ENCODE measurements at regions not wholly inside any gene's neighbourhood (a gene's known extent, or its start where the extent isn't known, plus 50 kb on each side); places are given as distances from the start of the nearest gene placed in this dataset.

DNA sequence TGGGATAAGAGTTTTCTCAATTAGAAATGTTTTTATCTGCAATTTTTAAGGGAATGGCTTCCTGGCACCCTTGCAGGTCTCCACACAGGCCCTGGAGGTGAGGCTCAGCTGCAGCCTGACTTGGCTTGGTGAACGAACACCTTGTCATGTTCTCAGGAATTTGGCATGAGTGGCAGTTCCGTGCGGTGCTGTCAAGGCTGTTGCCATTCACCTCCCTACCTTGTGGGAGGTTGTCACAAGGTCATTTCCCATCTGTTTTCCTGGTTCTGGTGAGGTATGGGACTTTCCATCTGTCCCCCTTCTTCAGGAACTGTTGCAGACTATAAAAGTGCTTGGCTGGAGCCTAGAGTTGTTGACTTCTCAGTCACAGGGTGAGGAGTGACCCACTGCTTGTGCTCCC, 82.9 kb downstream of the ELOVL4 start:
- H3K9me3 Mint-ChIP-seq = no peaks in the 10 kb centered on the region
- POLR2A ChIA-PET = no interaction called here
- TF ChIP-seq, protein P1, sequence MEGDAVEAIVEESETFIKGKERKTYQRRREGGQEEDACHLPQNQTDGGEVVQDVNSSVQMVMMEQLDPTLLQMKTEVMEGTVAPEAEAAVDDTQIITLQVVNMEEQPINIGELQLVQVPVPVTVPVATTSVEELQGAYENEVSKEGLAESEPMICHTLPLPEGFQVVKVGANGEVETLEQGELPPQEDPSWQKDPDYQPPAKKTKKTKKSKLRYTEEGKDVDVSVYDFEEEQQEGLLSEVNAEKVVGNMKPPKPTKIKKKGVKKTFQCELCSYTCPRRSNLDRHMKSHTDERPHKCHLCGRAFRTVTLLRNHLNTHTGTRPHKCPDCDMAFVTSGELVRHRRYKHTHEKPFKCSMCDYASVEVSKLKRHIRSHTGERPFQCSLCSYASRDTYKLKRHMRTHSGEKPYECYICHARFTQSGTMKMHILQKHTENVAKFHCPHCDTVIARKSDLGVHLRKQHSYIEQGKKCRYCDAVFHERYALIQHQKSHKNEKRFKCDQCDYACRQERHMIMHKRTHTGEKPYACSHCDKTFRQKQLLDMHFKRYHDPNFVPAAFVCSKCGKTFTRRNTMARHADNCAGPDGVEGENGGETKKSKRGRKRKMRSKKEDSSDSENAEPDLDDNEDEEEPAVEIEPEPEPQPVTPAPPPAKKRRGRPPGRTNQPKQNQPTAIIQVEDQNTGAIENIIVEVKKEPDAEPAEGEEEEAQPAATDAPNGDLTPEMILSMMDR (IDR thresholded peaks at IDR 0.05) = no peak
- CTCF ChIA-PET = interaction anchor here (1.1 kb wide), 1 partner anchor 86 kb away, joined by 3 read pairs; no protein-coding TSS in a partner anchor
- H3K4me3 Mint-ChIP-seq = no peak overlapping the region
- peaks cover 2% of the 10 kb centered on the region for H3K4me1 Mint-ChIP-seq
- no peak overlapping the region for H3K27ac Mint-ChIP-seq
- H3K27me3 Mint-ChIP-seq = no peaks in the 10 kb centered on the region
- intact Hi-C loops (cut with micrococcal nuclease) = loop anchor here (10.0 kb wide), 1 partner anchor 630 kb away; the partner anchor contains the start of gene HMGN3
- DNase-seq = no peak
- no peak for ATAC-seq (ENCODE audit: low read depth)
- no peaks in the 10 kb centered on the region for H3K36me3 Mint-ChIP-seq (ENCODE audit: low read depth)

DNA sequence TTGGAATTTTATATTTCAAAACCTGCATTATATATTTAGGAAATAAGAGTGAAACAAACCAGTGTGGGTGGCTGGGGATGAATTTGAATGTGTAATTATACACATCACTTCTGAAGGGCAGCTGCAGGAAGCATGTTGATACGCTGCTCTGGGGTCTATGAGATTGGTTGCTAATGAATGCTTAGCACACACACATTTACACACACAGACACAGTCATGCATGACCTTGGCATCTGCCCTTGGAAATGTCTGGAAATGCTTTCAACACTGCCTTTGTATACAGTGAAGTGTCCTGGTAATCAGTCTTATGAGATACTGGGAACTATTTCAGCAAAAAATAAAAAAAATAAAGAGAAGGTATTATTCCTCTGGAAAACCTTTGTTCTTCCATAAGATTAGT, 83.4 kb downstream of the ELOVL4 start:
- ChIA-PET POLR2A (no interaction called here), CTCF (no interaction called here)
- Mint-ChIP-seq H3K4me1 (peaks cover 2% of the 10 kb centered on the region), H3K9me3 (no peaks in the 10 kb centered on the region), H3K27ac (no peak overlapping the region), H3K27me3 (no peaks in the 10 kb centered on the region), H3K36me3 (ENCODE audit: low read depth) (no peaks in the 10 kb centered on the region), H3K4me3 (no peak overlapping the region)
- no peak for ATAC-seq (ENCODE audit: low read depth)
- no peak for DNase-seq
- TF ChIP-seq, protein P1 (IDR thresholded peaks at IDR 0.05) = no peak
- intact Hi-C loops (cut with micrococcal nuclease) = loop anchor here (10.0 kb wide), 1 partner anchor 629 kb away; the partner anchor contains the start of gene HMGN3

DNA sequence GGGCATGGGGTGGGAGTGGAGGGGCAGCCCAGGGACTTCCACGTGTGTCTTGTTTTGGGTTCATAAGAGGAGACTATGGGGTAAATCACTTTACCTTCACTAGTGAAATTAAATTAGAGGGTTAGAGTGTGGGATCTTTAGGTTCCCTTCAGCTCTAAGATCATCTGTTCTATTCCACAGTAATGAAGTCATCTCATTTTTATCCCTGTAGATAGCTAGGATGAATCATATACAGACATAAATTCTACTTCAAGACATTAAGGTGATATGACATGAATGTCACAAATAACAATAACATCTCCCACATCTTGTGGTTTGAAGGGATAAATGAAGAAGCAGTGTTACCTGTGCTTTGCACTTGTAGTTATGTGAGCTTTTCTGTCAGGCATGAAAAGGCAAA, 83.8 kb downstream of the ELOVL4 start:
- Mint-ChIP-seq H3K36me3 (ENCODE audit: low read depth) (no peaks in the 10 kb centered on the region), H3K4me3 (no peak overlapping the region), H3K27me3 (no peaks in the 10 kb centered on the region), H3K4me1 (peaks cover 2% of the 10 kb centered on the region), H3K27ac (no peak overlapping the region), H3K9me3 (no peaks in the 10 kb centered on the region)
- POLR2A ChIA-PET = no interaction called here
- intact Hi-C loops (cut with micrococcal nuclease) = loop anchor here (10.0 kb wide), 1 partner anchor 629 kb away; the partner anchor contains the start of gene HMGN3
- ATAC-seq (ENCODE audit: low read depth) (no peak), DNase-seq (no peak)
- TF ChIP-seq, protein P1 (IDR thresholded peaks at IDR 0.05) = no peak
- CTCF ChIA-PET = no interaction called here

DNA sequence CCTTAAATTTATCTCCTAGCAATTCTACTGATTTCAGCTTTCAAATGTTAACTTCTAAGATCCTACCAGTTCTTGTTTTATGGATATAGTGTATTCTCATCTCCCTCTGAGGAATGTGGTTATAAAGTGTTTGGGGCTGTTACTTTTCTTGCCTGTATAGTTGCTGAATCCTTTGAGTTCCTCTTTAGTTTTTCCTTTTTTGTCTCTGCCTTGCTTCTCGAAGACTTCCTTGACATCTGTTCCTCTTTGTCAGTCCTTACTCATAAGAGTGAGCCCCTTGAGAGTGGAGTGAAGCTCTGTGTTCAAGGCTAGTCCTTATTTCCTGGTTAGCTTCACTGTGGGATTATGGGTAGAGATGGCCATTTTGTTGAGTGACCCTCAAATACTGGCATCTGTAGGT, 84.6 kb downstream of the ELOVL4 start:
- no peaks in the 10 kb centered on the region for H3K27me3 Mint-ChIP-seq
- ChIA-PET POLR2A (no interaction called here), CTCF (no interaction called here)
- H3K9me3 Mint-ChIP-seq = no peaks in the 10 kb centered on the region
- H3K4me1 Mint-ChIP-seq = no peaks in the 10 kb centered on the region
- no peak overlapping the region for H3K27ac Mint-ChIP-seq
- TF ChIP-seq, protein P1 (IDR thresholded peaks at IDR 0.05) = no peak
- ATAC-seq (ENCODE audit: low read depth) = no peak
- no peaks in the 10 kb centered on the region for H3K36me3 Mint-ChIP-seq (ENCODE audit: low read depth)
- DNase-seq = no peak
- H3K4me3 Mint-ChIP-seq = no peak overlapping the region
- intact Hi-C loops (cut with micrococcal nuclease) = loop anchor here (10.0 kb wide), 1 partner anchor 628 kb away; the partner anchor contains the start of gene HMGN3

DNA sequence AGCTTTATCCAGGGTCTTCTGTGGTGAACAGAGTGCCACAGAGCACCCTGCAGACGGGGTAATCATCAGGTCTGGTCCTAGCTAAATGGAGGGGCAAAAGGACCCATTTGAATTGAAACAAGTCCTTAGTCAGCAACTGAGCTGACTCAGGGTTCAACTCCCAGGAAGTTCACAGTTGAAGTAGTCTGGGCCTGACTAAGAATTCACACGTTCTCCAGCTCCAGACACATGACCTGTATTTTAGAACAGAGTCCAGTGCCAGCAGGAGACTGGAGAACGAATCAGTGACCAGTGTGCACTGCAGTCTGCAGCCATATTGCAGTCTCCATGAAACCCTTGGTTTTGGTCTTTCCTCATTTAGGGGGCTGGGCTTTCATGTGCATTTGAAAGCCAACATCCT, 85.2 kb downstream of the ELOVL4 start:
- intact Hi-C loops (cut with micrococcal nuclease) = loop anchor here (10.0 kb wide), 1 partner anchor 627 kb away; the partner anchor contains the start of gene HMGN3
- ChIA-PET CTCF (no interaction called here), POLR2A (no interaction called here)
- Mint-ChIP-seq H3K27me3 (no peaks in the 10 kb centered on the region), H3K4me3 (no peak overlapping the region), H3K36me3 (ENCODE audit: low read depth) (no peaks in the 10 kb centered on the region), H3K27ac (no peak overlapping the region), H3K4me1 (no peaks in the 10 kb centered on the region), H3K9me3 (no peaks in the 10 kb centered on the region)
- ATAC-seq (ENCODE audit: low read depth) = no peak
- TF ChIP-seq, protein P1 (IDR thresholded peaks at IDR 0.05) = no peak
- DNase-seq = no peak
